Gastroesophageal sphincter (tissue), 3 donors: ENCODE measurements at regions not wholly inside any gene's neighbourhood (a gene's known extent, or its start where the extent isn't known, plus 50 kb on each side); places are given as distances from the start of the nearest gene placed in this dataset.

ENCODE experiments used
- CTCF ChIP-seq, 4 experiments: fragments of 200-600 bp in 2 of 4; fragments of 450-650 bp in 2 of 4; sonication (generic) in 1 of 4; IDR thresholded peaks; one replicate each; pipeline ENCODE4 v1.5.1; 2017 to 2019; ENCODE audit warnings: antibody characterized with exemption in 4 of 4, mild to moderate bottlenecking in 2 of 4, moderate library complexity in 2 of 4
- EP300 ChIP-seq: sonication (generic); formaldehyde crosslinking; IDR thresholded peaks from one replicate; pipeline ENCODE4 v1.6.1; 2017; ENCODE audit warnings: antibody characterized with exemption, mild to moderate bottlenecking
- POLR2A ChIP-seq, 2 donors: fragments of 450-650 bp; IDR thresholded peaks; one replicate each; pipeline ENCODE4 v1.6.1; 2017; ENCODE audit warnings: antibody characterized with exemption in 2 of 2, mild to moderate bottlenecking in 2 of 2, moderate library complexity in 1 of 2
- POLR2AphosphoS5 ChIP-seq: sonication (generic); formaldehyde crosslinking; IDR thresholded peaks from one replicate; pipeline ENCODE4 v1.6.1; 2017; ENCODE audit warnings: antibody characterized with exemption

GRCh38 chrX:33272986-33273385 is 61.6 kb upstream of the DMD start:
- TF ChIP-seq CTCF (IDR thresholded peaks at IDR 0.05), result no peak
- no peak for TF ChIP-seq POLR2A (IDR thresholded peaks at IDR 0.05)
- no peak for TF ChIP-seq POLR2AphosphoS5
- no peak for TF ChIP-seq EP300
